NCI-H2107 (cell line): ENCODE measurements at regions not wholly inside any gene's neighbourhood (a gene's known extent, or its start where the extent isn't known, plus 50 kb on each side); places are given as distances from the start of the nearest gene placed in this dataset.

Source experiments
- DNase-seq: peaks from one replicate; lab custom pipeline; 2025; lab: John Stamatoyannopoulos, UW

DNA sequence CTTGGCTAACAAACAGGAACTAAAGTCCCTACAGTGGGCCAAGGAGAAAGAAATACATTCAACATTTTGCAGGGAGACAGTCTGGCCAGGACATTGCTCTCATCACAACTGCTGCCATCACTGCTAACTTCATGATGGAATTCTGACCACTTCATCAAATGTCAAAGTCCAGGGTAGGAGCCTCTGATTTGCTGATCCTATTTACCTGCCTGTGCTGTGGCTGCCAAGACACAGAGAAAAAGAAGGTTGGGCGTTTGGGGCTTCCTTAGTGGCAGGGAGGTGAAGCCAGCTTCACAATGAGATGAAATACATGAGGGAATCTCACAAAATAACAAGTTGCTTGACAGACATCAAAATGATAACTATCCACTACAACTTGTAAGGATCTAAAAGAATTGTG lies 343.9 kb upstream of the CADM1 start:
- DNase-seq: no peak

GRCh38 chr11:115845872-115846271 lies 341.7 kb upstream of the CADM1 start:
- no peak for DNase-seq

- no peak for DNase-seq
Measured at GRCh38 chr11:115843685-115844084, 339.5 kb upstream of the CADM1 start.

GRCh38 chr11:115843111-115843510 lies 338.9 kb upstream of the CADM1 start:
- no peak for DNase-seq

DNA sequence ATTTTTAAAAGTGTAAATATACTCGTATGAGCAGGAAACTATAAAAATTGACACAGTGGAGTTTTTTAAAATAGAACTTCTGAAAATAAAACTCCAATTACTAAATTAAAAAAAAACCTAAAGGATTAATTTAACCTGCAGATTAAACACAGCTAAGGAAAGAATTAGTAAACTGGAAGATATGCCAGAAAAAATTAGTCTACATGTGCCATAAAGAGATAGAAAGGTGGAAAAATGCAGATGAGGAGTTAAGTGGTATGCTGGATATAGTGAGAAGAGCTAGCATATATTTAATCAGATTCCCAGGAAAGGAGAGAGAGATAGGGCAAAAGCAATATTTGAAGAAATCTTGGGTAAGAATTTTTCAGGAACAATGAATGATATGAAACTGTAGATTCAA lies 315.8 kb upstream of the CADM1 start:
- DNase-seq: no peak

- DNase-seq: no peak
Measured at GRCh38 chr11:115819014-115819413, 314.8 kb upstream of the CADM1 start.

- DNase-seq: no peak
Measured at GRCh38 chr11:115817844-115818468, 313.7 kb upstream of the CADM1 start.

DNA sequence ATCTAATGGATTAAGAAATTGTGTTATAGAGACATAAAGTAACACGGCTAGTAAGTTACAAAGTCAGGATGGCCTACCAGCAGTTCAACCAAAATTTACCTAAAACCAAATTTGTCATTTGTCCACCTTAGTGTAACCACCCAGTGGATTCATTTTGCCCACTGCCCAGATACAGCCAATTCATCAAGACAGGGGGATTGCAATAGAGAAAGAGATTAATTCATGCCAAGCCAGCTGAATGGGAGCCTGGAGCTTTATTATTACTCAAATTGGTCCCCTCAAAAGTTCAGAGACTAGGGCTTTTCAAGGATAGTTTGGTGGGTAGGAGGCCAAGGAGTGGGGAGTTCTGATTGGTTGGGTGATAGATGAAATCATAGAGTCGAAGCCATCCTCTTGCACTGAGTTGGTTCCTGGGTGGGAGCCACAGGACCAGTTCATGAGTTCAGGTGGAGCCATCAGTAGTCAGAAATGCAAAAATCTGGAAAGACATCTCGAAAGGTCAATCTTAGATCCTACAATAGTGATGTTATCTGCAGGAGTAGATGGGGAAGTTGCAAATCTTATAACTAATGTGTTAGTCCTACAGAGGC lies 304.2 kb upstream of the CADM1 start:
- no peak for DNase-seq

DNA sequence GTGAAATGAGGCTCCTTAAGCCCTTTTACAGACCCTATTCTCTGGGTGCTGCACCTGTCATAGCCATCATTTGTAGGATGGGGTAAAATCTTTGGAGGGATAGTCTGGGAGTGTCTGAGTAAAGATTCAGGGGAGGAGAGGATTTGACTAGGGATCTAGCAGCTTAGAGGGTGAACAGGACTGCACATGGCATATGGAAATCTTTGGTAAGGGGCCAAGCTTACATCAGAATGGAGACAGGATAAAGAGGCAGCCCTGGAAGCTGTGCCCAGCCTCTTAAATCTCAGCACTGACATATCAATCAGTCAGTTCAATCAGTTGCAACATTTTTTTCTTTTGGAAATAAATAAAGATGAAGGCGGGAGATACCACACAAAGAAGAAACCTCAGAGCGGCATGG lies 301.8 kb upstream of the CADM1 start:
- no peak for DNase-seq

- no peak for DNase-seq
Measured at GRCh38 chr11:115803073-115803740, 299.0 kb upstream of the CADM1 start.

DNA sequence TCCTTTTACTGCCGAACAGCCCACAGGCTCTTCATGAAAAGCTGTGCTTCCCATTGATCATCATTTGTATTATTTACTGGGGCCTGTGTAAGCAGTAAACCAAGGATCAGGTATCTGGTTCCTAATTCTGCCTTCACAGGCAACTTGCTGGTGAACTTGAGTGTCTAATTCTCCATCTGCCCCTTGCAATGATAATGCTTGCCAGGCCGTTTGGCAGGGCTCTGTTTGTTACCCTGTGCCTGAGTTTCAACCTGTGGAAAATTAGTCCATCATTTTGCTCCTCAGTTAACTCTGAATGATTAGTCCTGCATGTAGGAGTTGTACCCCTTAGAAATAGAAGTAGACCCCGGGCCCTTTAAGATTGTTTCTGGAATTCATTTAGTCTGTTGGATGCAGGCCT lies 298.4 kb upstream of the CADM1 start:
- no peak for DNase-seq

GRCh38 chr11:115792903-115793302 lies 288.7 kb upstream of the CADM1 start:
- DNase-seq: no peak

DNA sequence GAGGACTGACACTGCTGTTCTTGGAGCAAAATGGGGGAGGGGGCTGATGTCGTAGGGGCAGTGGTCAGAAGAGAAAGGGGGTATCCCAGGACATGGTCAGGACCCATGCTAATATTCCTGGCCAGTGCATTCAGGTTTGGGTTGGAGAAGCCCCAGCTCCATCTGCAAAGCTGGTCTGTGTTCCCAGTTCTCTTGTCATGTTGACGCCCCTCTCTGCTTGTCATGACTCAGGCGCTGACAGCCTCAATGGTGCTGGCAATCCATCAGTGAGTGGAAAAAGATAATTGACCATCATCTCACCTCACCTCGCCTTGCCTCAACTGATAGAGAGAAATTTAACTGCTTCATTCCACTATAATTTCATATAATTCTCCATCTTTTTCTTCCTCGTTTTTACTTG lies 283.1 kb upstream of the CADM1 start:
- DNase-seq: no peak

DNA sequence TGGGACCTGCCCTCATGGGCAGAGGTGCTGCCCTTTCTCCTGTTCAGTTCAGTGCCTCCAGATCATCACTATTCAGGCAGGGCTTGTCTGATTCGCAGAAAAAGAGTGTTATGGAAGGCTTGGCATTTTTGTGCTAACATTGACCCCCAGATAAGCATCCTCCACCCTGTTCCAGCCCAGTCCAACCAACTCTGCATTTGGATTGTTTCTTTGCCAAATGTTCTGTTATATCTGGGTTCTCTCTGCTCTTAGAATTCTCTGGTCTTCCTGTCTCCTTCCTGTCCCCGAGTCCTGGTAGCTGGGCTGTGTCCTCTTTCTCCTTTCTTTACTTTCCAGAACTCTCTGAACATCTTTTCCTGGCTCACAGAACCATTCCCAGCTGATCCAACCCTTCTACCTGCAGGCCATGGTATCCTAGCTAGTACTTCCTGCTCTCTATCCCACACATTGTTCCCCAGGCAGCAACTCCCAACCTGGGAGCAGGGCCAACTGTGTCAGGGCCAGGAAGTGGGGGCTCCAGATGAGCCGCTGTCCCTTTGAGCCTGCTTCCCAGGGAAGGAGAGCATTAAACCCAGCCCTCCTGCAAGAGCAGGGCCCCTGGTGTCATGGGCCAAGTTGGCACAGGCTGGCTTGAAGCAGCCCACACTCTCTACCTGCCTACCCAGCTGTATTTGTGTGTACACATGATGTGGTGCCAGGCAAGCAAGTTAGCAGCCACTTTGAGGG lies 280.7 kb upstream of the CADM1 start:
- no peak for DNase-seq

DNA sequence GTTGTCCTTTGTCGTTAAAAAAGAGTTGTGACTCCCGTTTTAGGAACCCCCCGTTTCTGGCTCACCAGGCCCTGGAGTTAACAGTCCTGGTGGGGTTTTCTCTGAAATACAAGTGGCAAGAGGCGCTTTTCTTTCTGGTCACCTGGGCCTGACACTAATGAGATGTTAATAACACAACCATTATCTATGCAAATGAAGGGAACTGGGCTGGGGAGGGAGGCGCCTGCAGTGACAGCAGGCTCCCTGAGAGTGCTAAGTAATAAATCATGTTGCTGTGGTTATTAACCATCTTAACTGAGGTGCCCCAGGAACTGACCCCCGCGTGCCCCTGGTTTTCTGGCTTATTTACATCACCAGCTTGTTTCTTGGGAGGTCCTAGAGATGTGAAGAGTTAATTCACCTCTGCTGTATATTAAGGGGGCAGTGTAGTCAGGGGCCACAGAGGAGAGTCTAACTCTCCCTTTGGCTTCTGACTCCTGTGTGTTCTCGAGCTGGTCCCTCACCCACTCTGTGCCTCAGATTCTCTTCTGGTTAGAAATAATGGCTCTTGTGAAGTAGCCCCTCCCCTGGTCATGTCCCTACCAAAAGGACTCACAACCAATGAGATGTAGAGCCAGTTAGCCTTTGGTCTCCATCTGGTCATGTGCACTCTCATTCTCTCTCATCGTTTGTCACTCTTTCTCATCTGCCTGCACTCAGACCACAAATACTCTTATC lies 276.6 kb upstream of the CADM1 start:
- no peak for DNase-seq

GRCh38 chr11:115778928-115779650 lies 274.9 kb upstream of the CADM1 start:
- DNase-seq: no peak

DNA sequence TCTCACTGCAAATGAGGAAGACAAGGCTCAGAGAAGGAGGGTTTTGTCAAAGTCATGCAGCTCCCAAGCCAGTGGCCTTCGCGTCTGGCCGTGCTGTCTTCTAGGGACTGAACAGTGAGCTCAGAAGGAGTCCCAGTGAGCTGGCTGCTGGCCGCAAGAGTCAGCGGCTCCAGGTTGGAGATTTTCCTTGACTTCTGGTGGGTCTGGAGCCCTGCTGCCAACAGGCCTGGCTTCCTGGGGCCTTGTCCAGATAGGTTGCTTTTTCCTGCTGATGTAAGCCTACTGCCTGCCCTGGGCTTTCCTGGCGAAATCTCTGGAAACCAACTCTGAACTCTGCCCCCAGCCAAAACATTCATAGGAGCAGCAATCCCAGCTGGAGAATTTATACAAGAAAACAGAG lies 272.7 kb upstream of the CADM1 start:
- no peak for DNase-seq

GRCh38 chr11:115775846-115776245 lies 271.6 kb upstream of the CADM1 start:
- no peak for DNase-seq

DNA sequence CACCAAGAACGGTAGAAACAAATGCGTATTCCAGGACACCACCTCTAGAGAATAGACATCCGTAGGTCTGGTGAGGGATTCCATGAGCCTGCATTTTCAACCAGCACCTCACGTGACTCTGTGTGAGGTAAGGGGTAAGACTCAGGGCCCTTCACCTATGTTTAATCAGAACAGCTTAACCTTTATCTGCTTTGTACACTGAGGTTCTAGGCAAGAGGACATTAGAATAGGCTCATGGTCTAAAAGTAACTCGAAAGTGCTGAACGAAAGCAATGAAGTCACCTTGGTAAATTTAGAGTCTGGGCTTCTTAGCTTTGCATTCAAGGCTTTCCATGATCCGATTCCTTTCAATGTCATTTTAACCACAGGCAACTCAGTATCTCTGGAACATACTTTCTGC lies 270.5 kb upstream of the CADM1 start:
- DNase-seq: no peak

DNA sequence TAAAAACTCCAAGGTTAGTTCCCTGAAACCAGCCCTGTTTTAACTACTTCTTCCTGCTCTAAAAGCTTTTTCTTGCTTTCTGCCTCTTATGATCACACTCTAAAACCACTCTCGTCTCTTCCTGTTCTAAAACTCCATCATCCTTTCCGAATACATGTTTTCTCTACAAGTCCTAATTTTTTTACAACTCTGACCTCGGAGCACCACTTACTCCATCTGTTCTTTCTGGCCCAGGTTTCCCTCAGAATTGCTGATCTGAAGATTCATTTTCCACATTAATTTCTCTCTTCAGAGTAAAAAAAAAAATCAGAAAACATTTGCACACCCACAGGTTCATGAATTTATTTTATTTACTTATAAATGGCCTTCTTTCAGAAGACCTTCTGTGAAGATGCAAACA lies 265.7 kb upstream of the CADM1 start:
- no peak for DNase-seq

DNA sequence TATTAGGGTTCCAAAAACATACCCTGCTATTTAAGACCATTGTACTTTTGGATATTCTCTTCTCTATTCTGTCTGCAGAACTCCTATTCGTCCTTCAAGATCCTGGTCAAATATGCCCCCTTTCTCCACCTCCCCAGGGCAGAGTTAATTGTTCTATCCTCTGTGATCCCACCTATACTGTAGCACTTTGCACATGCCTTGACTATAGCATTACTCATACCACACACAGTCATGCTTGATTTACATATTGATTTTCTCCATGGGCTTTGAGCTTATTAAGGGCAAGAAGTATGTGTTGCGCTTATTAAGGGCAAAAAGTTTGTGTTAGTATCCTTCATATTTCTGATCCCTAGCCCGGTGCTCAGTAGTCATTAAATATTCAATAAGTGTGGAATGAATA lies 263.7 kb upstream of the CADM1 start:
- DNase-seq: no peak
